ENCODE measurements at regions not wholly inside any gene's neighbourhood (a gene's known extent, or its start where the extent isn't known, plus 50 kb on each side); places are given as distances from the start of the nearest gene placed in this dataset.

DNA sequence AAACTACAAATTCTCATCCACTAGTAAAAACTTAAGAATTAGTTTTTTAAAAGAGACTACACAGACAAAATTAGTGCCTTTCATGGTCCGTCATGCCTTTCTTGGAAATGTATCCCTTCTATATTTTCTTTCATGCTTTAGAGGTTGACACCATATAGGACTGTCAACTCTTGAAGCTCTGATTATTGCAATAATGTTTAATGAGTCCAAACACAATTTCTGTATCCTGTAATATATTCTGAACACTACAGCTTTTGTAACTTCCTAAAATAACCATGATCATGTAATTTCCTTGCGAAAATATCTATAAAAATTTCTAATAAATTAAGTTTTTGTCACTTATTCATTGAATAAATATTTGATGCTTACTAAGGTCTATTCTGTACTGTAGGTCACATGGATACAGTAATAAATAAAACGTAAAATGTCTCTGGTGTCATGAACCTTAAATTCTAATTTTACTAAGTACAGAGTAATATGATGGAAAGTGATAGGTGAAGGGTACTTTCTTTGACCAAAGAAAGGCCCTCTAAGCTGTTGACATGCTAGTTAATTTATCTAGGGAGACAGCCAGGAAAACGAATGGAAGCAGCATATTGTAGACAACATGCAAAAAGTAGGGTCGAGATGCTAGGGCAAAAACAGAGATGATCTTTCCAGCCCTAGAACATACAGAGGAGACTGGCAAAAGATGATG is 687.3 kb upstream of the PCDH9 start:
- TF ChIP-seq, protein P1, sequence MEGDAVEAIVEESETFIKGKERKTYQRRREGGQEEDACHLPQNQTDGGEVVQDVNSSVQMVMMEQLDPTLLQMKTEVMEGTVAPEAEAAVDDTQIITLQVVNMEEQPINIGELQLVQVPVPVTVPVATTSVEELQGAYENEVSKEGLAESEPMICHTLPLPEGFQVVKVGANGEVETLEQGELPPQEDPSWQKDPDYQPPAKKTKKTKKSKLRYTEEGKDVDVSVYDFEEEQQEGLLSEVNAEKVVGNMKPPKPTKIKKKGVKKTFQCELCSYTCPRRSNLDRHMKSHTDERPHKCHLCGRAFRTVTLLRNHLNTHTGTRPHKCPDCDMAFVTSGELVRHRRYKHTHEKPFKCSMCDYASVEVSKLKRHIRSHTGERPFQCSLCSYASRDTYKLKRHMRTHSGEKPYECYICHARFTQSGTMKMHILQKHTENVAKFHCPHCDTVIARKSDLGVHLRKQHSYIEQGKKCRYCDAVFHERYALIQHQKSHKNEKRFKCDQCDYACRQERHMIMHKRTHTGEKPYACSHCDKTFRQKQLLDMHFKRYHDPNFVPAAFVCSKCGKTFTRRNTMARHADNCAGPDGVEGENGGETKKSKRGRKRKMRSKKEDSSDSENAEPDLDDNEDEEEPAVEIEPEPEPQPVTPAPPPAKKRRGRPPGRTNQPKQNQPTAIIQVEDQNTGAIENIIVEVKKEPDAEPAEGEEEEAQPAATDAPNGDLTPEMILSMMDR (IDR thresholded peaks at IDR 0.05; ENCODE audit: low read depth, low read length) = no peak
- TF ChIP-seq POLR2A (IDR thresholded peaks at IDR 0.05; ENCODE audit: extremely low read depth, insufficient read length) = no peak
- TF ChIP-seq, protein P2, sequence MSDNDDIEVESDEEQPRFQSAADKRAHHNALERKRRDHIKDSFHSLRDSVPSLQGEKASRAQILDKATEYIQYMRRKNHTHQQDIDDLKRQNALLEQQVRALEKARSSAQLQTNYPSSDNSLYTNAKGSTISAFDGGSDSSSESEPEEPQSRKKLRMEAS (IDR thresholded peaks at IDR 0.05; ENCODE audit: low read depth, low read length) = no peak
- no peak for TF ChIP-seq MYC (IDR thresholded peaks at IDR 0.05; ENCODE audit: low read depth, low read length)
